LNCAP (cell line): ENCODE measurements at regions not wholly inside any gene's neighbourhood (a gene's known extent, or its start where the extent isn't known, plus 50 kb on each side); places are given as distances from the start of the nearest gene placed in this dataset.

Experiments
- TF ChIP-seq, protein P1 (sequence below): fragments of 450-650 bp; IDR thresholded peaks from 2 replicates; pipeline ENCODE4 v1.5.1; 2017; ENCODE audit warnings: mild to moderate bottlenecking

GRCh38 chr9:115794921-115795475 is 358.6 kb upstream of the PAPPA start:
- TF ChIP-seq, protein P1, sequence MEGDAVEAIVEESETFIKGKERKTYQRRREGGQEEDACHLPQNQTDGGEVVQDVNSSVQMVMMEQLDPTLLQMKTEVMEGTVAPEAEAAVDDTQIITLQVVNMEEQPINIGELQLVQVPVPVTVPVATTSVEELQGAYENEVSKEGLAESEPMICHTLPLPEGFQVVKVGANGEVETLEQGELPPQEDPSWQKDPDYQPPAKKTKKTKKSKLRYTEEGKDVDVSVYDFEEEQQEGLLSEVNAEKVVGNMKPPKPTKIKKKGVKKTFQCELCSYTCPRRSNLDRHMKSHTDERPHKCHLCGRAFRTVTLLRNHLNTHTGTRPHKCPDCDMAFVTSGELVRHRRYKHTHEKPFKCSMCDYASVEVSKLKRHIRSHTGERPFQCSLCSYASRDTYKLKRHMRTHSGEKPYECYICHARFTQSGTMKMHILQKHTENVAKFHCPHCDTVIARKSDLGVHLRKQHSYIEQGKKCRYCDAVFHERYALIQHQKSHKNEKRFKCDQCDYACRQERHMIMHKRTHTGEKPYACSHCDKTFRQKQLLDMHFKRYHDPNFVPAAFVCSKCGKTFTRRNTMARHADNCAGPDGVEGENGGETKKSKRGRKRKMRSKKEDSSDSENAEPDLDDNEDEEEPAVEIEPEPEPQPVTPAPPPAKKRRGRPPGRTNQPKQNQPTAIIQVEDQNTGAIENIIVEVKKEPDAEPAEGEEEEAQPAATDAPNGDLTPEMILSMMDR: no peak

GRCh38 chr9:115799734-115800133 is 353.9 kb upstream of the PAPPA start:
- TF ChIP-seq, protein P1: no peak

GRCh38 chr9:115804206-115804605 is 349.4 kb upstream of the PAPPA start:
- TF ChIP-seq, protein P1: no peak

GRCh38 chr9:115808108-115808507 is 345.5 kb upstream of the PAPPA start:
- TF ChIP-seq, protein P1: no peak

DNA sequence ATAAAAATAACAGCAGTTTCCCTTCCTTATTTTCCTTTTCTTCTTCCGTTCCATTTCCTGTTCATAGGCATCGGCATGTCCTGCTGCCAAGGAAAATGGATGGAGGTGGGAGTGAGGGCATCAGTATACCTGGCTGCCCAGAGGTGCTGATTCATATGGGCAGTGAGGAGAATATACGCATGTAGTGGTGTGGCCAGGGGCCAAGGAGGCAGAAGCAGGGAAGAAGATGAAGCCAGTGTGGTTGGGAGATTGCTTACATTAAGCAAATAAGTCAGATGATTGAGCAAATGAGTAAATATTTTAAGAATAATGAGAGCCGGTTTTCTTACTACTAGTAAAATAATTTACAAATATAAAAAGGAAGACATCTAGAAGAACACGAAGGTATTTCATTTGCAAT is 344.9 kb upstream of the PAPPA start:
- TF ChIP-seq, protein P1: no peak

DNA sequence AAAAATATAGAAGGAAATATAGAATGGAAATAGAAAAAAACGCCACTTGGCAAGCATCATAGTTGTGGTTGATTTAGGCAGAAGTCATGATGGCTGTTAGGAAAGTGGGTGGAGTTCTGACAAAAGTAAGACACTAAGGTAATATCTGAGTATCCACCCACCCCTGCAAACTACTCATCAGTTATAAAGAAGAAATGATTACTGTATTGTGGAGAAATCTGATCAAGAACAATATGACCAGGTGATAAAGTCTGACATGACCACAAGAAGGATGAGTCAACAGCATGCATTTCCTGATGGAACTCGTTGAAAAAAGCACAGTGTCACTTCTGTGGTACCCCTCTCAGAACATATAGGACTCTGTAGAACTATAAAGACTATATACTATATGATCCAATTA is 343.4 kb upstream of the PAPPA start:
- TF ChIP-seq, protein P1: no peak

DNA sequence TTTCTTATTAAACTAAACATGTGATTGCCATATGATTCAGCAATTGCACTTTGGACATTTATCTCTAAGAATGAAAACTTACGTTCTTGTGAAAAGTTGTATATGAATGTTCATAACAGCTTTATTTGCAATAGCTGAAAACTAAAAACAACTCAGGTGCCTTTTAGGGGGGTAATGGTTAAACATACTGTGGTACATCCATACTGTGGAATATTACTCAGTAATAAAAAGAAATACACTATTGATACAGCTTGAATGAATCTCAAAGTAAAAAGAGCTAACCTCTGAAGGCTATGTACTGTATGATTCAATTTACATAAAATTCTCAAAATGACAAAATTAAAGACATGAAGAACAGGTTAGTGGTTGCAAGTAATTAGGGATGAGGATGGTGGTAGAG is 339.5 kb upstream of the PAPPA start:
- TF ChIP-seq, protein P1: no peak

DNA sequence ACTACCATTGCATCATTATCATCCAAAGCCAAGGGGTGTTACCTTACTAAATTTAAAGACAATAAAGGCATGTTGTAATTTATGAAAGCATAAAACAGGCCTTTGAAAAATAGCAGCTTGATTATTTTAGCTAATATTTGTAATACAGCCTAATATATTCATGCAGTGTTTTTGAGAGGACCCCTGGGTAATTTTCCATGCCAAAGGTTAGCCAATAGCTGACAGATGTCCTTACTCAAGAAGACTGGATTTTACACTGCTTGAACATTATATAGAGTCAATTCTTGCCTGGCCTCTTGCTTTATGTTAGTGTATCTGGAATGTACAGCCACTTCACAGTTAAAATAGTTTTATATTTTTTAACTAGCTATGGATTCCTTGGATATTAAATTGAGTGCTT is 337.8 kb upstream of the PAPPA start:
- TF ChIP-seq, protein P1: no peak
